ENCODE measurements at regions not wholly inside any gene's neighbourhood (a gene's known extent, or its start where the extent isn't known, plus 50 kb on each side); places are given as distances from the start of the nearest gene placed in this dataset.
"Not testable (repeated sequence)": the region's sequence is repeated elsewhere in the genome, so short reads cannot be mapped to it uniquely, and the experiment has no call there.

- intact Hi-C loops (cut with DNase I): not testable (repeated sequence)
- peak; percentile 40 for DNase-seq (ENCODE audit: low spot score)
Measured at GRCh38 chr22:11690170-11690569, 3837.8 kb upstream of the OR11H1 start.

- peak; percentile 40 for DNase-seq (ENCODE audit: low spot score)
Measured at GRCh38 chr22:11703588-11703987, 3824.4 kb upstream of the OR11H1 start.

GRCh38 chr22:11706826-11707225 is 3821.2 kb upstream of the OR11H1 start:
- DNase-seq (ENCODE audit: low spot score); intact Hi-C loops (cut with DNase I): not testable (repeated sequence)

More at GRCh38 chr22:11703588-11703987, 3824.4 kb upstream of the OR11H1 start:
- intact Hi-C loops (cut with DNase I): not testable (repeated sequence)

Data from posterior vena cava (tissue), 2 donors.